ENCODE measurements at regions not wholly inside any gene's neighbourhood (a gene's known extent, or its start where the extent isn't known, plus 50 kb on each side); places are given as distances from the start of the nearest gene placed in this dataset.

DNA sequence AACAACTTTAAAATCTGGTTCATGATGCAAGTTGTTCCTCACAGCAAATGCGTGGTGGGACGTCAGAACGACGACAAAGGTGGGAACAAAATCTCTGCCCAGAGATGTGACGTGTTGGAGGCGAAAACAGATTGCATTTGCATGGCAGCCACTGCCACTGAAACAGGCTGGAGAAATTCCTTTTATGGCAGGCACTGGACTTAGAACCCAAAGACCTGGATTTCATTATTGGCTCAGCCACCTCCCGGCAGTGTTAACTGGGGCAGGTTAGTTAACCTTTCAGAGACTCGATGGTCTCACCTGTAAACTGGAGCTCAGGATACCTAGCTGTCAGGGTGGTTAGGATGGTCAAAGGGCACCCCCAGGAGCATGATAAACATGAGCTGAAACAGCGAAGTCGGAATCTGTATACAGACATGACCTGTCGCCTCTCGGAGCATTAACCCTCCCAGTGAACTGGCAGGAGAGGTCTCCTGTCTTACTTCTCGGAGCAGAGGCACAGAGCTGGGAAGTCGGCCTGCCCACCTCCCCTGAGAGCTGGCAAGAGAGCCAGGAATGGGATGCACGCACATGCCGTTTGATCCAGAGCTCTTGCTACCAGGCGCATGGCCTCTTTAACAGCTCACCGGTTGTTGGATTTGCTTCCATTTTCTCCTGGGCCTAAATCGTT is 59.2 kb upstream of the TARBP1 start:
- in situ Hi-C loops (cut with MboI; ENCODE audit: low sequenced_read_pairs in 4 of 4) (loop anchor here in 2 of 4 donors (10.0 kb wide), 2 partner anchors 57 to 537 kb away; no protein-coding TSS in a partner anchor), intact Hi-C loops (cut with DNase I; ENCODE audit: low total_unique reads) (loop anchor here (5.0 kb wide), 1 partner anchor 434 kb away; no protein-coding TSS in a partner anchor)
- no peaks in the 10 kb centered on the region for H3K36me3 ChIP-seq
- H3K27ac ChIP-seq, result peak overlapping the region; percentile 93 to 100 (median 98)
- no peaks in the 10 kb centered on the region for H3K27me3 ChIP-seq
- TF ChIP-seq CTCF (IDR thresholded peaks at IDR 0.05 in 4 of 5, conservative IDR thresholded peaks at IDR 0.05 in 1 of 5) (no peak), POLR2A (IDR thresholded peaks at IDR 0.05) (no peak)
- no peak overlapping the region for H3K4me3 ChIP-seq
- DNase-seq (no peak), ATAC-seq (no peak)
- peaks cover 97 to 99% of the 10 kb centered on the region in 2 donors for H3K4me1 ChIP-seq
- no peaks in the 10 kb centered on the region for H3K9me3 ChIP-seq

- intact Hi-C loops (cut with DNase I; ENCODE audit: low total_unique reads), result loop anchor here (5.0 kb wide), 1 partner anchor 435 kb away; no protein-coding TSS in a partner anchor
- in situ Hi-C loops (cut with MboI; ENCODE audit: low sequenced_read_pairs in 4 of 4), result loop anchor here in 2 of 4 donors (10.0 kb wide), 2 partner anchors 58 to 538 kb away; no protein-coding TSS in a partner anchor
- DNase-seq, result no peak
Measured at GRCh38 chr1:234537236-234537635, 58.3 kb upstream of the TARBP1 start.

DNA sequence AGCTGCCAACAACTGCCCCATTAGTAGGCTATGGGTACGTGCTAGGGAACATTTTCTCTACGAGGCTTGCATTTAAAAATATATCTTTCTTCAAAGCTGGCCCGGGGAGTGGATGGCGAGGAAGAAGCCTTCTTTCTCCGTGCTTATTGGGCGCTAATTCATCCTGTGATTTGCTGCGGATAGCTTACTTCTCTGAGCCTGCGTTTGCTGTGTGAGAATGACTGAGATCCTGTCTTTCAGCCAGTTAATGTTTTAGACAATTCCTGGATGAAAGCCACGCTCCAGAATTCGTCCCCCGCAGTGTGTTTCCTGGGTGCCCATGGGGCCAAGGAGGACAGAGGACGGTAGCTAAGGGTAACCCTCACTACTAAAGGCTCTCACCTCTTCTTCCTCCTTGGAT is 57.8 kb upstream of the TARBP1 start:
- H3K9me3 ChIP-seq, result no peaks in the 10 kb centered on the region
- peaks cover 98 to 99% of the 10 kb centered on the region in 2 donors for H3K4me1 ChIP-seq
- DNase-seq (no peak), ATAC-seq (no peak)
- in situ Hi-C loops (cut with MboI; ENCODE audit: low sequenced_read_pairs in 4 of 4) (loop anchor here in 2 of 4 donors (10.0 kb wide), 2 partner anchors 58 to 538 kb away; no protein-coding TSS in a partner anchor), intact Hi-C loops (cut with DNase I; ENCODE audit: low total_unique reads) (loop anchor here (5.0 kb wide), 1 partner anchor 436 kb away; no protein-coding TSS in a partner anchor)
- H3K27ac ChIP-seq, result peak overlapping the region; percentile 93 to 100 (median 98)
- TF ChIP-seq POLR2A (IDR thresholded peaks at IDR 0.05), result no peak
- TF ChIP-seq CTCF (IDR thresholded peaks at IDR 0.05 in 4 of 5, conservative IDR thresholded peaks at IDR 0.05 in 1 of 5), result no peak
- H3K4me3 ChIP-seq, result no peak overlapping the region
- H3K27me3 ChIP-seq, result no peaks in the 10 kb centered on the region
- no peaks in the 10 kb centered on the region for H3K36me3 ChIP-seq

More at GRCh38 chr1:234537236-234537635, 58.3 kb upstream of the TARBP1 start:
- Histone ChIP-seq H3K36me3 (no peaks in the 10 kb centered on the region), H3K9me3 (no peaks in the 10 kb centered on the region), H3K27ac (peak overlapping the region; percentile 93 to 100 (median 98)), H3K4me3 (no peak overlapping the region), H3K4me1 (peaks cover 98 to 99% of the 10 kb centered on the region in 2 donors), H3K27me3 (no peaks in the 10 kb centered on the region)
- no peak for ATAC-seq
- no peak for TF ChIP-seq POLR2A (IDR thresholded peaks at IDR 0.05)
- TF ChIP-seq CTCF (IDR thresholded peaks at IDR 0.05 in 4 of 5, conservative IDR thresholded peaks at IDR 0.05 in 1 of 5), result no peak

DNA sequence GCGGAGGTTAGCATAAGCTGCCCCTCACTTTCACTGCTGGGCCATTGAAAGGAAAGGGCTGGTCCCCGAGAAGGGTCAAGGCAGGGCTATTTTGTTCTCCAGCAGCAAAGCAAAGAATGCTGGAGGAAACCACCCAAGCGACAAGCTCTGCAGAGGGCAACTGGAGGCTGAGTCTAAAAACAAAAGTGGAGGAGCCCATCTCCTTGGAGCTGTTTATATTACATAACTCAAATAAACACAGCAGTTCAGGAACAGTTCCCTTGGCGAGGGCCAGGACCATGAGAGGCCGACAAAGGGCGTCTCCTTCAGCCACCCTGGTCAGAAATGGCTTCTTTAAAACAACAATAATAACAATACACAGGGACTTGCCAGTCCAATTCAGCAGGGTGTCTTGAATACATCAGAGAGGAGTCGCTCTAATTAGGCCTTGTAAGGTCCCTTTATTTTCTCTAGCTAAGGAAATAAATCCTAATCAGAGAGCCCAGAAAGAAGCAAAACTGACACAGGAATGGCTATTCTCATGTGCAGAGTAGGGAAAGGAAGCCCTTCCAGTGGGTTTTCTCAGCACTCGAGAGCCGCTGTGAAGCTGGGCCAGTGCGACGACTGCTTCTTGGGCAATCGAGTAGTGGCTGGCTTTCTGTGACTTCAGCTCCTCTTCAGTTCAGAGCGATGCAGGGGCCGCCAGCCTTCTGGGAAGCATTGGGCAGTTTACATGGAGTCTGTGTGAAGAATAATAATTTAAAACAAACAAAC is 57.0 kb upstream of the TARBP1 start:
- in situ Hi-C loops (cut with MboI; ENCODE audit: low sequenced_read_pairs in 4 of 4) (loop anchor here in 2 of 4 donors (10.0 kb wide), 2 partner anchors 59 to 539 kb away; no protein-coding TSS in a partner anchor), intact Hi-C loops (cut with DNase I; ENCODE audit: low total_unique reads) (loop anchor here (5.0 kb wide), 1 partner anchor 436 kb away; no protein-coding TSS in a partner anchor)
- H3K27ac ChIP-seq, result peak overlapping the region; percentile 93 to 100 (median 98)
- H3K27me3 ChIP-seq, result no peaks in the 10 kb centered on the region
- DNase-seq, result peak; percentile 67 to 79
- H3K4me1 ChIP-seq, result peaks cover 98 to 99% of the 10 kb centered on the region in 2 donors
- TF ChIP-seq CTCF (IDR thresholded peaks at IDR 0.05 in 4 of 5, conservative IDR thresholded peaks at IDR 0.05 in 1 of 5) (no peak), POLR2A (IDR thresholded peaks at IDR 0.05) (peak in 1 of 2 donors; percentile 49)
- ATAC-seq, result peak; percentile 13 to 15
- H3K9me3 ChIP-seq, result no peaks in the 10 kb centered on the region
- H3K4me3 ChIP-seq, result no peak overlapping the region
- H3K36me3 ChIP-seq, result no peaks in the 10 kb centered on the region

Measured in gastrocnemius medialis (tissue), 4 donors.